SH-SY5Y (cell line): ENCODE measurements at regions not wholly inside any gene's neighbourhood (a gene's known extent, or its start where the extent isn't known, plus 50 kb on each side); places are given as distances from the start of the nearest gene placed in this dataset.

ENCODE experiments used
- GATA2 ChIP-seq: IDR thresholded peaks from 2 replicates; pipeline ENCODE4 v1.6.1; 2011; ENCODE audit warnings: mild to moderate bottlenecking, low read depth, low read length
- GATA3 ChIP-seq: IDR thresholded peaks from 2 replicates; pipeline ENCODE4 v1.6.1; 2011; ENCODE audit warnings: low read depth, mild to moderate bottlenecking, low read length, moderate library complexity

DNA sequence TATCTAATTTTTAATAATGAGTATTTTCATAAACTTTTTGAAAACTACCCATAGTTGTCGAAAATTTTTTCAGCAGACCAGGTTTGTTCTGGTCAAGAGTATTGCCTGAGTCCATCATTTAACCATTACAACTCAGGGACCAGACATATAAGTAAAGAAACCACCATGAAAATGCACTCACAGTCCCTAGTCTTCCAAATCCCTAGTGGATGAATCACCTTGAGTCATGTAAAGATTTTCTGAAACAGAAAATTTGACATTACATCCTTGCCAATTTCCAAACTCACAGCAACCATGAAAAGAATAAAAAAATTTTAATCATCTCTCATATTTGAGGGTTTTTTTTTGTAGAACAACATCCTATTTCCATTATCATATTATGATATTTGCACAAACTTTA, 1337.5 kb upstream of the CDH8 start:
- TF ChIP-seq GATA3 (no peak), GATA2 (no peak)
